Ectodermal cell (in vitro differentiated cells): ENCODE measurements at regions not wholly inside any gene's neighbourhood (a gene's known extent, or its start where the extent isn't known, plus 50 kb on each side); places are given as distances from the start of the nearest gene placed in this dataset.
A peak's percentile ranks its signal among the peaks of the same experiment; 100 is the strongest.

ENCODE experiments used
- H3K27ac ChIP-seq: 2 replicates; pipeline ENCODE4 v1.7.0; 2013; ENCODE audit warnings: mild to moderate bottlenecking, low read depth, low read length; ENCODE audit not compliant: insufficient read depth, poor library complexity, severe bottlenecking
- H3K27me3 ChIP-seq: 2 replicates; pipeline ENCODE4 v1.7.0; 2013; ENCODE audit warnings: mild to moderate bottlenecking, low read length; ENCODE audit not compliant: insufficient read depth, control insufficient read depth, poor library complexity, severe bottlenecking
- H3K36me3 ChIP-seq: one replicate; pipeline ENCODE4 v1.7.0; 2013; ENCODE audit warnings: low read length; ENCODE audit not compliant: control insufficient read depth, insufficient read depth
- H3K4me1 ChIP-seq: one replicate; pipeline ENCODE4 v1.7.0; 2013; ENCODE audit warnings: low read length; ENCODE audit not compliant: control insufficient read depth, insufficient read depth
- H3K4me3 ChIP-seq: 2 replicates; pipeline ENCODE4 v1.7.0; 2013; ENCODE audit warnings: low read depth, low read length, control low read depth; ENCODE audit not compliant: insufficient read depth
- H3K9me3 ChIP-seq: 2 replicates; pipeline ENCODE4 v1.7.0; 2013; ENCODE audit warnings: mild to moderate bottlenecking, low read length, moderate library complexity; ENCODE audit not compliant: control insufficient read depth
- WGBS, 2 experiments: methylation state at CpG; one replicate each; pipeline ENCODE4 v1.1.7; 2013; ENCODE audit warnings: missing lambda C conversion rate in 2 of 2; 5-methylcytosine and 5-hydroxymethylcytosine counted together

- Histone ChIP-seq H3K4me1 (peaks cover 34% of the 10 kb centered on the region), H3K36me3 (no peaks in the 10 kb centered on the region), H3K9me3 (no peaks in the 10 kb centered on the region), H3K27ac (peak overlapping the region; percentile 72), H3K27me3 (no peaks in the 10 kb centered on the region), H3K4me3 (no peak overlapping the region)
- 56 to 73% methylated on average over 4 to 5 of the region's 5 CpGs for WGBS, 2 experiments
These were observed 1377.6 kb upstream of the PIK3C3 start for GRCh38 chr18:40577239-40577980.

- H3K9me3 ChIP-seq, result no peaks in the 10 kb centered on the region
- WGBS, 2 experiments, result 56 to 60% methylated on average over 3 to 4 of the region's 4 CpGs
- no peak overlapping the region for H3K4me3 ChIP-seq
- H3K27me3 ChIP-seq, result no peaks in the 10 kb centered on the region
- H3K4me1 ChIP-seq, result peaks cover 34% of the 10 kb centered on the region
- no peak overlapping the region for H3K27ac ChIP-seq
- H3K36me3 ChIP-seq, result no peaks in the 10 kb centered on the region
These were observed 1378.4 kb upstream of the PIK3C3 start for GRCh38 chr18:40576507-40577115.

GRCh38 chr18:40570615-40571014 is 1384.4 kb upstream of the PIK3C3 start:
- Histone ChIP-seq H3K4me1 (no peaks in the 10 kb centered on the region), H3K4me3 (no peak overlapping the region), H3K36me3 (no peaks in the 10 kb centered on the region), H3K9me3 (no peaks in the 10 kb centered on the region), H3K27me3 (no peaks in the 10 kb centered on the region), H3K27ac (no peak overlapping the region)
- WGBS, 2 experiments, result 100% methylated on average over 1 of the region's 1 CpG

GRCh38 chr18:40569605-40570004 is 1385.4 kb upstream of the PIK3C3 start:
- no peak overlapping the region for H3K4me3 ChIP-seq
- WGBS, 2 experiments, result 80 to 82% methylated on average over 4 of the region's 4 CpGs

GRCh38 chr18:40566510-40566844 is 1388.6 kb upstream of the PIK3C3 start:
- Histone ChIP-seq H3K9me3 (no peaks in the 10 kb centered on the region), H3K27ac (no peak overlapping the region), H3K4me3 (no peak overlapping the region), H3K4me1 (no peaks in the 10 kb centered on the region), H3K27me3 (no peaks in the 10 kb centered on the region), H3K36me3 (no peaks in the 10 kb centered on the region)
- WGBS, 2 experiments, result 80% methylated on average over 1 of the region's 1 CpG; no CpG with 5 or more reads in 1 of the 2 experiments

More at GRCh38 chr18:40569605-40570004, 1385.4 kb upstream of the PIK3C3 start:
- Histone ChIP-seq H3K9me3 (no peaks in the 10 kb centered on the region), H3K27ac (no peak overlapping the region), H3K27me3 (no peaks in the 10 kb centered on the region), H3K4me1 (no peaks in the 10 kb centered on the region), H3K36me3 (no peaks in the 10 kb centered on the region)

GRCh38 chr18:40565805-40566509 is 1389.1 kb upstream of the PIK3C3 start:
- Histone ChIP-seq H3K9me3 (no peaks in the 10 kb centered on the region), H3K4me1 (no peaks in the 10 kb centered on the region), H3K36me3 (no peaks in the 10 kb centered on the region), H3K27ac (no peak overlapping the region), H3K27me3 (no peaks in the 10 kb centered on the region), H3K4me3 (no peak overlapping the region)
- WGBS, 2 experiments, result 56 to 58% methylated on average over 1 to 2 of the region's 2 CpGs

- 72 to 87% methylated on average over 3 of the region's 3 CpGs for WGBS, 2 experiments
These were observed 1395.5 kb upstream of the PIK3C3 start for GRCh38 chr18:40559556-40559955.

GRCh38 chr18:40558706-40559392 is 1396.2 kb upstream of the PIK3C3 start:
- H3K4me3 ChIP-seq, result no peak overlapping the region
- H3K27me3 ChIP-seq, result no peaks in the 10 kb centered on the region
- WGBS, 2 experiments, result 91 to 94% methylated on average over 4 to 5 of the region's 5 CpGs
- H3K36me3 ChIP-seq, result no peaks in the 10 kb centered on the region
- no peaks in the 10 kb centered on the region for H3K9me3 ChIP-seq
- no peaks in the 10 kb centered on the region for H3K4me1 ChIP-seq
- H3K27ac ChIP-seq, result no peak overlapping the region

More at GRCh38 chr18:40559556-40559955, 1395.5 kb upstream of the PIK3C3 start:
- Histone ChIP-seq H3K27me3 (no peaks in the 10 kb centered on the region), H3K4me3 (no peak overlapping the region), H3K9me3 (no peaks in the 10 kb centered on the region), H3K4me1 (no peaks in the 10 kb centered on the region), H3K36me3 (no peaks in the 10 kb centered on the region), H3K27ac (no peak overlapping the region)

GRCh38 chr18:40555914-40556313 is 1399.1 kb upstream of the PIK3C3 start:
- WGBS, 2 experiments, result 95 to 100% methylated on average over 4 of the region's 4 CpGs
- H3K4me3 ChIP-seq, result no peak overlapping the region
- no peaks in the 10 kb centered on the region for H3K9me3 ChIP-seq
- H3K27me3 ChIP-seq, result no peaks in the 10 kb centered on the region
- H3K27ac ChIP-seq, result no peak overlapping the region
- no peaks in the 10 kb centered on the region for H3K4me1 ChIP-seq
- H3K36me3 ChIP-seq, result no peaks in the 10 kb centered on the region

GRCh38 chr18:40553029-40553428 is 1402.0 kb upstream of the PIK3C3 start:
- Histone ChIP-seq H3K36me3 (no peaks in the 10 kb centered on the region), H3K4me1 (no peaks in the 10 kb centered on the region), H3K27ac (no peak overlapping the region), H3K9me3 (no peaks in the 10 kb centered on the region), H3K4me3 (no peak overlapping the region), H3K27me3 (no peaks in the 10 kb centered on the region)
